Left ventricle myocardium superior (tissue), 1 donor: ENCODE measurements at regions not wholly inside any gene's neighbourhood (a gene's known extent, or its start where the extent isn't known, plus 50 kb on each side); places are given as distances from the start of the nearest gene placed in this dataset.
"Not testable (repeated sequence)": the region's sequence is repeated elsewhere in the genome, so short reads cannot be mapped to it uniquely, and the experiment has no call there.

Experiments used
- ATAC-seq: fragments of 200-7000 bp; cut with Tn5 transposase; one replicate; pipeline ENCODE4 v1.9.1; 2020; ENCODE audit warnings: mild to moderate bottlenecking, moderate library complexity
- DNase-seq: peaks from one replicate; pipeline ENCODE4 v3.0.0-alpha.2; 2020
- intact Hi-C: fragments of 100-400 bp; cut with micrococcal nuclease; formaldehyde crosslinking; loops from one replicate; pipeline ENCODE4 v1.11.0; 2022
- donor health status: DM: no; HTN: yes; CAD: no; lungs with severe emphysema.

DNA sequence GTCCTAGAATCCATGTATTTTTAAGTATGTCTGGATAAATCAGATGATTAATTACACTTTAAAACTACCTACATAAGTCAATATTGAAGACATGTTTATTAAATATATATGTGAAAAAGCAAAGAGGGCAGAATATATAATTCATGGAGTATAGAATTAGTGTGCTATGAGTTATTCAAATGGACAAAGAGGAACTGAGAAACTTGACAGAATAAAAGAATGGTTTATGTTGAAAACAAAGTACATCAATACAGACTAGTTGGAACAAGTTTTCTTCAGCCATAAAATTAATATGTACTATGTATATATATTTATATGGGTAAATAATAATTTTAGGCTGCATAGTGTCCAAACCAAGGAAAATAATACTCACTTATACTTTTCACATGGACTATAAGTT, 173.5 kb downstream of the NPFFR2 start:
- no peak for DNase-seq
- intact Hi-C loops, result no loop called here
- ATAC-seq, result no peak

DNA sequence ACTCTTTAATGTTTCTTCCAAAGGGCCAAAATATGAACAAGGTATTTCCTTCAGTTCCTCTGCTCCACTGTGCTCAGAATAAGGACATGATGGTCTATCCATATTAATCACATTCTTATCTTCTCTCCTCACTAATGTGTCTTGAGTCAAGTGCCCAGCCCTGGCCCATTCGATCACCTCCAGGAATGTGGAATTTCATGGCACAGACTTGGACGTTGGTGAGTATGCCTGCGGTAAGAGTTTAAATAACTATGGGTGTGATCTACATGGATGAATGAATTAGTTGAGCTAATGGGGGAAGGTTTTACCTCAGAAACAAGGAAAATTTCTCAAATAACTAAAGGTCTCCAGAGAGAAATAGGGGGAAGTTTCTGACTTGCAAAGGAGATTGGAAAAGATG, 174.0 kb downstream of the NPFFR2 start:
- intact Hi-C loops, result no loop called here
- DNase-seq, result no peak
- no peak for ATAC-seq

DNA sequence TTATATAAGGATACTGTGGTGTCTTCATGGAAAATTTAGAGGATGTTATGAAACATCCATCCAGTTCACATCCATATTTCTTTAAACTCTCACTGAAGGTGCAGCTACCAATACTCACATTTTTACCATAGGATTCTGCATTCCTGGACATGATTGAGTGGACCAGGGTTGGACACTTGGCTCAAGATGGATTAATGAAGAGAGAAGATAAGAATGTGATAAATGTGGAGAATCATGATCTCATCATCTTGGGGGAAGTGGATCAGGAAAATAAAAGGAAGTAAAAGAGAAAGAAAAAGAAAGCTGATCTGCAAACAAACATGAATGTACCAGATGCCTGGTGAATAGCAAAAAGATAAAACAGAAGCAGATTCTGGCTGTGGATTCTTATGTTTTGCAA, 175.4 kb downstream of the NPFFR2 start:
- ATAC-seq, result no peak
- DNase-seq, result no peak
- intact Hi-C loops, result no loop called here

DNA sequence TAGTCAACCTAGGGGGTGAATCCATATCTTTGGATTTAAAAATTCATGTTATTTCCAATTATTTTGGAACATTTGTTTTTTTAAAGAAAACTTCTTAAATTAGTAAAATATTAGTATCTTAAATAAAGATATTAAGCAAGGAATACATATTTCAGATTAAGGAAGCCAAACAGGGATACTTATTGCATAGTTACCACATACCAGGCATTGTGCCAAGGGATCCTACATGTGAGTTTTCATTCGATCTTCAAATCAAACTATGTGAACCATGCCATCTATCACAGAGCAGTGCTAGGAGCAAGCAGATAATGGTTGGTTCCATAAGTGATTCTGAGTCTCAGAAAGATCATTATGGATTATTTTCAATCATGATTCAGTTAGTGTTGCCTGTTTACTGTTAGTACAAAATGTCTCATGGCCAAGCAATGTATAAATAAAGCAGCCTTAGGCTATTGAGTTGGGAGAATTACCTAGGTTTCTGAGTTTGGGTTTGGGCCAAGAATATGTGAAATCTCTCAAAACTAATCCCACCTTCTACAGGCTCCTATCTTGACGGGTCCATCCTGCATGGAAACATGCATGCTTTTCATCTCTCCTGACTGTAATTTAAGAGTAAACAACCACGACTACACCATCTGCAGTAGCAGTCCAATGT, 176.7 kb downstream of the NPFFR2 start:
- intact Hi-C loops, result no loop called here
- no peak for DNase-seq
- no peak for ATAC-seq

DNA sequence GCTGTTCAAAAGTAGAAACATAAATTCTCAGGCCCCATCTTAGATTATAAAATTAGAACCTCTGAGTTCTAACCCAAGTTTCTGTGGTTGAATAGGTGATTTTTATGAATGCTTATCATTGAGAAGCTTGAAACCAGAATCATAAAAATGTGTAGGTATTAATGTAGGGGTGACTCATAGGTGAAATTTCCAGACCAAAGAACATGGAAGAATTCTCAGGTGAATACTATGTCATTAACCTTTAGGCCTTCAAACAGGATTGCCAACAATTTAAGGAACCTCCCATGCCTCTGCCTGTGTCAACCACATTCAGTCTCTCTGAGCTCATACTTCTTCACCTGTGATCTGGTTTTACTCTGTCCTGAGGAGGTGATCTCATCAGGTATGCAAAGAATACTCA, 177.8 kb downstream of the NPFFR2 start:
- DNase-seq (no peak), ATAC-seq (no peak)
- intact Hi-C loops, result no loop called here

DNA sequence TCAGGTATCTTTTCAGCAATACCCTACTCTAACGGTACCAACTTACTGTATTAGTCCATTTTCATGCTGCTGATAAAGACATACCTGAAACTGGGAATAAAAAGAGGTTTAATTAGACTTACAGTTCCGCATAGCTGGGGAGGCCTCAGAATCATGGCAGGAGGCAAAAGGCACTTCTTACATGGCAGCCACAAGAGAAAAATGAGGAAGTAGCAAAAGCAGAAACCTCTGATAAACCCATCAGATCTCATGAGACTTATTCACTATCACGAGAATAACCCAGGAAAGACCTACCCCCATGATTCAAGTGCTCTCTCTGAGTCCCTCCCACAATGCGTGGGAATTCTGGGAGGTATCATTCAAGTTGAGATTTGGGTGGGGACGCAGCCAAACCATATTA, 182.0 kb downstream of the NPFFR2 start:
- intact Hi-C loops, DNase-seq, ATAC-seq: not testable (repeated sequence)

DNA sequence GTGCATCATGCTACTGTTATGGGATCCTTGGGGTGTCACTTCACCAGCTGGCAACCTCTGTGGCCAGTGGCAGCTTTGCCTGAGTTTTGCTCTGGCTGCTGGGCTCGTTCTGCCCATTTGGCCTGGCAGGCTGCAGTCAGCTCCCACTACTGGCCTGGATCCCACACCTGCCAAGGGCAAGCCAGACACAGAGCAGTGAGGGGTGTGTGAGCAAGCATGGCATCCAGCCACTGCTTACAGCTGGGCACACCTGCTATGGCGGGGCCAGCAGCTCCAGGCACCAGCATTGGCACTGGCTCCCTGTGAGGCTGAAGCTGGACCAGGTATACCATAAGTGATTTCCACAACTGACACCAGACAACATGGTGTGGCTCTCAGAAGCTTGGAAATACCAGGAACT, 183.4 kb downstream of the NPFFR2 start:
- DNase-seq (no peak), ATAC-seq (peak; percentile 43)
- intact Hi-C loops, result no loop called here

DNA sequence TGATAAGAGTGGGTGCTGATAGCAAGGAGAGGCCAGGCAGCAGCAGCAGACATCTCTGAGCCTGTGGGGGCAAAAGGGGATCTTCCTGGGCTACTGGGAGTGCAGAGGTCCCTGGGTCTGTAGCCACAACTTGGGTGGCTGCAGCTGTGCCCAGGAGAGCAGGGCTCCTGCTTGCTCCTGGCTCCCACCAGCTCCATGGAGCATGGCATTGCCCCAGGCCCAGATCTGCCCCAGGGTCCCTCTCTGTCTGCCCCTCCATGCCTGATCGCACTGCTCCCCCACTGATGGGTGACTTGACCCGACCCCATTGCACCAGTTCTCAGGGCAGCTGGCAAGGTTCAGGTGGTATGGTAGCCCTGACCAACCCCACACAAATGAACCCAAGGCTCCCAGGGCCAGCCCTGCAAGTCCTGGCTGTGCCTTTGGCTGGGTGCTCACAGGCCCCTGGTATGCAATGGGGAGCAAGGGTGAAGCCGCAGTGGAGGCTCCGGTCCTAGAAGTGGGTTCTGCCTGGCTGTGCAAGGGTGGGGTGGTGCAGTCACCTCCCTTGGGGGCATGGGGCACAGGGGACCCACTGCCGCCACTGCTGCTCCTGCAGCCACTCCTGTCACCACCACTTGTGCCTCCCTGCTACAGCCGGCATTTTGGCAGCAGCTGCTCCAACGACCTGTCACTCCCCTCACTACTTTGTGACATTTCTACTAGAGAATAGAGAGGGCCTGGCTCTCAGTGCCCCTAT, 184.9 kb downstream of the NPFFR2 start:
- intact Hi-C loops, result no loop called here
- peak; percentile 20 for DNase-seq

DNA sequence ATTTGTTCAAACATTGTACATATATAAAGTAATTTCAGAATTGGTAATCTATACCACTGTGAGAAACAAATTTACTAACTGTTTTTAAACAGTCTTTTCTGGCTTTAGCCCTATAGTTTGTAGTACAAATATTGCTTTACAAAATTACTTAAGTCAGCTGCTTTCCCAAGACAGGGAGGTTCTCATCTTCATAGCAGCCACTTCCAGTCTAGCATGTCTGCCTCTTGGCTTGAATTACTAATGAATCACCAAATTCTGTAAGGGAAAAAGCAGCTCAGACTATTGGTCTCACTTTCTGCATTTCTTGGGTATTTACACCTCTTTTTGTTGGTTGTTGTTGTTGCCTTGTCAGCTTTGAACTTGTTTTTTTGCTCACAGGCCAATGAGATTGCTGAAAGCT, 187.2 kb downstream of the NPFFR2 start:
- no peak for DNase-seq
- intact Hi-C loops, result no loop called here
- no peak for ATAC-seq

More for the DNA sequence above, 184.9 kb downstream of the NPFFR2 start:
- ATAC-seq, result no peak
